IMR-90 (cell line): ENCODE measurements at regions not wholly inside any gene's neighbourhood (a gene's known extent, or its start where the extent isn't known, plus 50 kb on each side); places are given as distances from the start of the nearest gene placed in this dataset.

Source experiments
- BHLHE40 ChIP-seq: fragments of 150-350 bp; IDR thresholded peaks from 2 replicates; pipeline ENCODE4 v1.6.1; 2016; ENCODE audit warnings: mild to moderate bottlenecking, low read depth, low read length
- CEBPB ChIP-seq: IDR thresholded peaks from 2 replicates; pipeline ENCODE4 v1.6.1; 2012; ENCODE audit warnings: low read depth, low read length, improper control_type of control experiment
- CHD1 ChIP-seq: IDR thresholded peaks from 2 replicates; pipeline ENCODE4 v1.6.1; 2012; ENCODE audit warnings: low read depth, low read length, improper control_type of control experiment
- CTCF ChIP-seq: conservative IDR thresholded peaks from 2 replicates; pipeline ENCODE4 v1.5.1; 2012; ENCODE audit warnings: mild to moderate bottlenecking, low read depth, low read length, improper control_type of control experiment
- MAZ ChIP-seq: IDR thresholded peaks from 2 replicates; pipeline ENCODE4 v1.6.1; 2012; ENCODE audit warnings: low read depth, mild to moderate bottlenecking, low read length, improper control_type of control experiment, moderate library complexity, borderline replicate concordance
- POLR2A ChIP-seq: IDR thresholded peaks from 2 replicates; pipeline ENCODE4 v1.6.1; 2012; ENCODE audit warnings: mild to moderate bottlenecking, low read depth, low read length
- RAD21 ChIP-seq: IDR thresholded peaks from 2 replicates; pipeline ENCODE4 v1.6.1; 2012; ENCODE audit warnings: low read length, improper control_type of control experiment
- RCOR1 ChIP-seq: IDR thresholded peaks from 2 replicates; pipeline ENCODE4 v1.6.1; 2012; ENCODE audit warnings: mild to moderate bottlenecking, low read length, improper control_type of control experiment; ENCODE audit not compliant: insufficient replicate concordance
- RFX5 ChIP-seq: IDR thresholded peaks from 2 replicates; pipeline ENCODE4 v1.8.0; 2012; ENCODE audit warnings: low read depth, mild to moderate bottlenecking, low read length, moderate library complexity
- SMC3 ChIP-seq: fragments of 150-350 bp; IDR thresholded peaks from 2 replicates; pipeline ENCODE4 v1.6.1; 2016; ENCODE audit warnings: low read depth, mild to moderate bottlenecking, antibody characterized with exemption, low read length, moderate library complexity
- TF ChIP-seq, protein P1 (sequence below): fragments of 150-350 bp; IDR thresholded peaks from 2 replicates; pipeline ENCODE4 v1.6.1; 2016; ENCODE audit warnings: low read depth, mild to moderate bottlenecking, low read length, moderate library complexity, borderline replicate concordance

DNA sequence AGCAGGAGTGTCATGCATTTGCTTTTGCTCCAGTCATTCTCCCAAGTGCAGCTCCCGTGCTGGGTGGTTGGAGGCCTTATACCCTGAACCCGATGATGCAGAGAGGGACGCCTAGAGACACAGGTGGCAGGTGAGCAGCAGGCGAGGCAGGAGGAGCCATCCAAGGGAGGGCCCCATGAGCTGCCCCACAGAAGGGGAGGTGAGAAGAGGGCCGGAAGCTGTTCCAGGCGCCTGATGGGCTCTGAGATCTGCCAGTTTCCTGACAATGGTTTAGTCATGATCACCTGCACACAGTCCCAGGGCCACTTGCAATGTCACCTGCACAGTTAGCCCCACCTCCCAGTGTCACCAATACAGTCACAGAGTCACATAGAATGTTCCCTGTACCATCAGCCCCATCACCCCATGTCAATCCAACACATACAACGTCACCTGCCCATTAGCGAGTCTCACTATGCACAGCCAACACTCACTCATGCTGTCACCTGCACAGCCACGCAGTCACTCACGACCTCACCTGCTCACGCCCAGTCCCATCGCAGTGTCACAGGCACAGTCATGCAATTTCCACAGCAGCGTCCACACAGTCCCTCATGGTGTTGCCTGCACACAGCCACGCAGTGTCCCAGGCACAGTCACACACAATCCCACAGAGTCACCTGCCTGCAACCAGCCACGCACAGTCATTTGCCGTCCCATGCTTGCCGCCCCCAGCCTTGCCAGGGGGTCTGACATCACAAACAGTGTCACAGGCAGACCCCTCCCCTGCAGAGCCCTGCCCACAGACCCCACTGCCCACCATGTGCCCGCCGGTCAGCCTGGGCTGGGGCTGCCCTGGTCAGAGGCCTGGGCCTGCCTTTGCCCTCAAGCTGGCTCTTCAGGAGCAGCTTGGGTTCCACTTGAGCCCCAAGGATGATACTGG lies 113.4 kb downstream of the LHX2 start:
- TF ChIP-seq CTCF (no peak), POLR2A (no peak), MAZ (no peak), RAD21 (no peak), RCOR1 (no peak), BHLHE40 (no peak), CHD1 (no peak), RFX5 (no peak), SMC3 (no peak), CEBPB (no peak)
- TF ChIP-seq, protein P1, sequence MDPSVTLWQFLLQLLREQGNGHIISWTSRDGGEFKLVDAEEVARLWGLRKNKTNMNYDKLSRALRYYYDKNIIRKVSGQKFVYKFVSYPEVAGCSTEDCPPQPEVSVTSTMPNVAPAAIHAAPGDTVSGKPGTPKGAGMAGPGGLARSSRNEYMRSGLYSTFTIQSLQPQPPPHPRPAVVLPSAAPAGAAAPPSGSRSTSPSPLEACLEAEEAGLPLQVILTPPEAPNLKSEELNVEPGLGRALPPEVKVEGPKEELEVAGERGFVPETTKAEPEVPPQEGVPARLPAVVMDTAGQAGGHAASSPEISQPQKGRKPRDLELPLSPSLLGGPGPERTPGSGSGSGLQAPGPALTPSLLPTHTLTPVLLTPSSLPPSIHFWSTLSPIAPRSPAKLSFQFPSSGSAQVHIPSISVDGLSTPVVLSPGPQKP: no peak
